Thyroid gland (tissue), 4 donors: ENCODE measurements at regions not wholly inside any gene's neighbourhood (a gene's known extent, or its start where the extent isn't known, plus 50 kb on each side); places are given as distances from the start of the nearest gene placed in this dataset.

Experiments
- CTCF ChIP-seq, 6 experiments: fragments of 200-600 bp in 3 of 6; fragments of 450-650 bp in 3 of 6; sonication (generic) in 3 of 6; IDR thresholded peaks; one replicate each; pipeline ENCODE4 v1.5.1; 2016 to 2019; ENCODE audit warnings: antibody characterized with exemption in 6 of 6, mild to moderate bottlenecking in 2 of 6, inconsistent platforms in 1 of 6, moderate library complexity in 1 of 6
- POLR2A ChIP-seq, 2 donors: fragments of 450-650 bp; IDR thresholded peaks; one replicate each; pipeline ENCODE4 v1.6.1; 2017; ENCODE audit warnings: antibody characterized with exemption in 2 of 2, mild to moderate bottlenecking in 2 of 2, moderate library complexity in 1 of 2

GRCh38 chr12:84641940-84642545 lies 270.6 kb downstream of the SLC6A15 start:
- TF ChIP-seq CTCF (IDR thresholded peaks at IDR 0.05) (no peak), POLR2A (IDR thresholded peaks at IDR 0.05) (no peak)
